B cell (primary cell): ENCODE measurements at regions not wholly inside any gene's neighbourhood (a gene's known extent, or its start where the extent isn't known, plus 50 kb on each side); places are given as distances from the start of the nearest gene placed in this dataset.

Experiments used
- ATAC-seq: fragments of 200-7000 bp; cut with Tn5 transposase; one replicate; pipeline ENCODE4 v1.10.0; 2021; ENCODE audit warnings: low read depth, mild to moderate bottlenecking, moderate number of reproducible peaks, moderate library complexity
- CTCF ChIA-PET: fragments of 350-600 bp; sonication (Branson Sonifier 250); formaldehyde crosslinking; loops from one replicate; lab custom pipeline; 2021; ENCODE audit warnings: antibody characterized with exemption, inconsistent platforms; lab: Charles Lee
- POLR2A ChIA-PET: fragments of 350-600 bp; sonication (Branson Sonifier 250); formaldehyde crosslinking; loops from one replicate; lab custom pipeline; 2021; ENCODE audit warnings: antibody characterized with exemption; lab: Charles Lee
- DNase-seq: peaks from one replicate; pipeline ENCODE4 v3.0.0; 2013
- H2AFZ ChIP-seq: 2 replicates; pipeline ENCODE4 v1.6.1; 2012; ENCODE audit warnings: mild to moderate bottlenecking, low read depth, low read length; ENCODE audit not compliant: insufficient read depth, poor library complexity, severe bottlenecking
- H3K27ac ChIP-seq, 2 donors: 1 replicate in 1 of 2; 2 replicates in 1 of 2; pipeline ENCODE4 v1.5.1; 2012 to 2013; ENCODE audit warnings: low read length in 2 of 2, mild to moderate bottlenecking in 2 of 2, moderate library complexity in 1 of 2
- H3K27me3 ChIP-seq, 4 experiments: fragments of 200-600 bp in 1 of 4; sonication (generic) in 1 of 4; replicated peaks in 1 of 4; 1 replicate in 2 of 4; 2 replicates in 2 of 4; pipeline versions ENCODE4 v1.6.1 to v1.7.0; 2013 to 2016; ENCODE audit warnings: low read length in 3 of 4, mild to moderate bottlenecking in 2 of 4, mixed read lengths in 1 of 4, moderate library complexity in 1 of 4; ENCODE audit not compliant: insufficient read depth in 4 of 4, control insufficient read depth in 3 of 4; ENCODE audit errors: control extremely low read depth in 1 of 4
- H3K36me3 ChIP-seq, 2 experiments: replicated peaks in 1 of 2; 1 replicate in 1 of 2; 2 replicates in 1 of 2; pipeline versions ENCODE4 v1.6.1 to v1.7.1; 2013; ENCODE audit warnings: low read length in 1 of 2; ENCODE audit not compliant: insufficient read depth in 2 of 2, control insufficient read depth in 1 of 2; ENCODE audit errors: control extremely low read depth in 1 of 2, extremely low read depth in 1 of 2
- H3K4me1 ChIP-seq, 2 donors: fragments of 200-600 bp in 1 of 2; sonication (generic) in 1 of 2; 1 replicate in 1 of 2; 2 replicates in 1 of 2; pipeline versions ENCODE4 v1.5.1 to v1.6.1; 2013 to 2017; ENCODE audit warnings: low read length in 2 of 2; ENCODE audit not compliant: control insufficient read depth in 2 of 2, insufficient read depth in 2 of 2
- H3K4me2 ChIP-seq: replicated peaks from 2 replicates; pipeline ENCODE3; 2012; ENCODE audit warnings: mild to moderate bottlenecking, low read depth, low read length; ENCODE audit not compliant: poor library complexity, severe bottlenecking
- H3K4me3 ChIP-seq, 5 experiments: fragments of 200-600 bp in 1 of 5; sonication (generic) in 1 of 5; 1 replicate in 3 of 5; 2 replicates in 2 of 5; pipeline versions ENCODE4 v1.5.1 to v1.7.0; 2011 to 2016; ENCODE audit warnings: low read length in 4 of 5, mild to moderate bottlenecking in 4 of 5, low read depth in 2 of 5, control low read depth in 1 of 5, moderate library complexity in 1 of 5; ENCODE audit not compliant: insufficient read depth in 1 of 5; ENCODE audit errors: control extremely low read depth in 1 of 5, extremely low read depth in 1 of 5
- H3K79me2 ChIP-seq: fragments of 200-600 bp; sonication (generic); one replicate; pipeline ENCODE4 v1.6.0; 2016; ENCODE audit warnings: low read length; ENCODE audit not compliant: control insufficient read depth, insufficient read depth
- H3K9ac ChIP-seq: fragments of 200-600 bp; sonication (generic); 2 replicates; pipeline ENCODE4 v1.6.1; 2017; ENCODE audit warnings: mild to moderate bottlenecking, low read length, moderate library complexity
- H3K9me3 ChIP-seq, 3 donors: one replicate each; pipeline versions ENCODE4 v1.6.1 to v1.7.1; 2013; ENCODE audit warnings: low read length in 2 of 3; ENCODE audit not compliant: control insufficient read depth in 2 of 3, insufficient read depth in 1 of 3; ENCODE audit errors: control extremely low read depth in 1 of 3
- H4K20me1 ChIP-seq: 2 replicates; pipeline ENCODE4 v1.6.0; 2012; ENCODE audit warnings: mild to moderate bottlenecking, low read length; ENCODE audit not compliant: insufficient read depth, control insufficient read depth, poor library complexity, severe bottlenecking
- H3K27ac Mint-ChIP-seq: one replicate; pipeline ENCODE4 v1.8.0; 2021; ENCODE audit warnings: mixed read lengths
- H3K27me3 Mint-ChIP-seq: one replicate; pipeline ENCODE4 v1.8.0; 2021; ENCODE audit warnings: mixed read lengths
- H3K4me1 Mint-ChIP-seq: one replicate; pipeline ENCODE4 v1.8.0; 2021; ENCODE audit warnings: mixed read lengths
- H3K4me3 Mint-ChIP-seq: one replicate; pipeline ENCODE4 v1.8.0; 2021; ENCODE audit warnings: mixed read lengths
- H3K9me3 Mint-ChIP-seq: one replicate; pipeline ENCODE4 v1.8.0; 2022; ENCODE audit warnings: mixed read lengths; ENCODE audit not compliant: insufficient read depth
- CTCF ChIP-seq: fragments of 200-600 bp; IDR thresholded peaks from one replicate; pipeline ENCODE4 v1.8.0; 2022; ENCODE audit warnings: antibody characterized with exemption, mild to moderate bottlenecking
- EZH2 ChIP-seq: IDR thresholded peaks from 2 replicates; pipeline ENCODE4 v1.6.1; 2012; ENCODE audit warnings: borderline replicate concordance, low read depth, mild to moderate bottlenecking, moderate library complexity, low read length; ENCODE audit not compliant: insufficient read depth, poor library complexity, severe bottlenecking
- WGBS: methylation state at CpG from one replicate; pipeline ENCODE4 v1.1.5; 2013; ENCODE audit warnings: missing lambda C conversion rate; ENCODE audit not compliant: insufficient coverage; 5-methylcytosine and 5-hydroxymethylcytosine counted together
- intact Hi-C: fragments of 100-400 bp; cut with micrococcal nuclease; formaldehyde crosslinking; loops from one replicate; pipeline ENCODE4 v1.10.0; 2022

GRCh38 chr7:50867034-50867356 lies 84.3 kb upstream of the GRB10 start:
- ChIA-PET POLR2A (no interaction called here), CTCF (no interaction called here)
- no peaks in the 10 kb centered on the region for H4K20me1 ChIP-seq
- H3K27me3 ChIP-seq = no peaks in the 10 kb centered on the region
- no peak overlapping the region for H3K4me2 ChIP-seq
- 100% methylated on average over 1 of the region's 4 CpGs for WGBS
- Mint-ChIP-seq H3K4me1 (no peaks in the 10 kb centered on the region), H3K27ac (no peak overlapping the region), H3K27me3 (peaks cover 7% of the 10 kb centered on the region), H3K9me3 (no peaks in the 10 kb centered on the region), H3K4me3 (no peak overlapping the region)
- H3K9ac ChIP-seq = no peak overlapping the region
- no peak overlapping the region for H3K27ac ChIP-seq
- no peaks in the 10 kb centered on the region for H3K36me3 ChIP-seq
- ATAC-seq (no peak), DNase-seq (no peak)
- TF ChIP-seq CTCF = no peak
- TF ChIP-seq EZH2 = no peak
- intact Hi-C loops = no loop called here
- H3K4me3 ChIP-seq = no peak overlapping the region
- no peaks in the 10 kb centered on the region for H3K4me1 ChIP-seq
- H2AFZ ChIP-seq = no peak overlapping the region
- no peaks in the 10 kb centered on the region for H3K79me2 ChIP-seq
- peaks cover 0 to 6% (median 0%) of the 10 kb centered on the region in 3 donors for H3K9me3 ChIP-seq

- no peak overlapping the region for H2AFZ ChIP-seq
- H3K27ac ChIP-seq = no peak overlapping the region
- TF ChIP-seq EZH2 (no peak), CTCF (no peak)
- Mint-ChIP-seq H3K9me3 (no peaks in the 10 kb centered on the region), H3K4me1 (no peaks in the 10 kb centered on the region), H3K27ac (no peak overlapping the region), H3K4me3 (no peak overlapping the region), H3K27me3 (peaks cover 7% of the 10 kb centered on the region)
- ChIA-PET CTCF (no interaction called here), POLR2A (no interaction called here)
- no peaks in the 10 kb centered on the region for H3K36me3 ChIP-seq
- H4K20me1 ChIP-seq = no peaks in the 10 kb centered on the region
- H3K9ac ChIP-seq = no peak overlapping the region
- WGBS = 91% methylated on average over 9 of the region's 11 CpGs
- no peak overlapping the region for H3K4me3 ChIP-seq
- peaks cover 0 to 6% (median 0%) of the 10 kb centered on the region in 3 donors for H3K9me3 ChIP-seq
- no peaks in the 10 kb centered on the region for H3K79me2 ChIP-seq
- no peak for ATAC-seq
- intact Hi-C loops = no loop called here
- no peak overlapping the region for H3K4me2 ChIP-seq
- no peaks in the 10 kb centered on the region for H3K27me3 ChIP-seq
- DNase-seq = no peak
- no peaks in the 10 kb centered on the region for H3K4me1 ChIP-seq
Observed at GRCh38 chr7:50866343-50867033, 83.8 kb upstream of the GRB10 start.
